DOHH2 (cell line): ENCODE measurements at regions not wholly inside any gene's neighbourhood (a gene's known extent, or its start where the extent isn't known, plus 50 kb on each side); places are given as distances from the start of the nearest gene placed in this dataset.
"Not testable (repeated sequence)": the region's sequence is repeated elsewhere in the genome, so short reads cannot be mapped to it uniquely, and the experiment has no call there.

ENCODE experiments used
- H3F3A ChIP-seq: fragments of 200-600 bp; sonication (generic), shearing (Covaris generic); 2 replicates; pipeline ENCODE4 v1.6.0; 2016; ENCODE audit warnings: antibody characterized with exemption, mild to moderate bottlenecking; ENCODE audit not compliant: control insufficient read depth, insufficient read depth
- H3K27ac ChIP-seq: fragments of 200-600 bp; sonication (generic); 2 replicates; pipeline ENCODE4 v1.5.1; 2014; ENCODE audit warnings: low read depth, mild to moderate bottlenecking, low read length, moderate library complexity
- H3K27me3 ChIP-seq: fragments of 200-600 bp; sonication (generic); 2 replicates; pipeline ENCODE4 v1.6.1; 2014; ENCODE audit warnings: mild to moderate bottlenecking, low read length, mixed read lengths; ENCODE audit not compliant: control insufficient read depth
- H3K36me3 ChIP-seq: fragments of 200-600 bp; sonication (generic); 2 replicates; pipeline ENCODE4 v1.6.1; 2014; ENCODE audit warnings: mild to moderate bottlenecking, low read length, moderate library complexity, mixed read lengths; ENCODE audit not compliant: control insufficient read depth
- H3K4me1 ChIP-seq: fragments of 200-600 bp; sonication (generic); 2 replicates; pipeline ENCODE4 v1.6.1; 2014; ENCODE audit warnings: mild to moderate bottlenecking, low read length, mixed read lengths; ENCODE audit not compliant: control insufficient read depth
- H3K4me2 ChIP-seq: fragments of 200-600 bp; sonication (generic); 2 replicates; pipeline ENCODE4 v1.6.0; 2014; ENCODE audit warnings: mild to moderate bottlenecking, low read length, moderate library complexity
- H3K4me3 ChIP-seq: fragments of 200-600 bp; sonication (generic); 2 replicates; pipeline ENCODE4 v1.5.1; 2014; ENCODE audit warnings: mild to moderate bottlenecking, low read length, mixed read lengths
- H3K79me2 ChIP-seq: fragments of 200-600 bp; sonication (generic); 2 replicates; pipeline ENCODE4 v1.6.1; 2014; ENCODE audit warnings: mild to moderate bottlenecking, low read length, mixed read lengths; ENCODE audit not compliant: control insufficient read depth
- H3K9me2 ChIP-seq: fragments of 200-600 bp; sonication (generic); replicated peaks from 2 replicates; pipeline ENCODE4 v1.6.1; 2014; ENCODE audit warnings: mild to moderate bottlenecking, low read length, mixed read lengths; ENCODE audit not compliant: control insufficient read depth
- H3K9me3 ChIP-seq: fragments of 200-600 bp; sonication (generic); 2 replicates; pipeline ENCODE4 v1.6.1; 2014; ENCODE audit warnings: antibody characterized with exemption, low read length, mixed read lengths; ENCODE audit not compliant: control insufficient read depth, insufficient read depth
- H4K20me1 ChIP-seq: fragments of 200-600 bp; sonication (generic); 2 replicates; pipeline ENCODE4 v1.6.0; 2014; ENCODE audit warnings: low read depth, mild to moderate bottlenecking, antibody characterized with exemption, low read length, moderate library complexity; ENCODE audit not compliant: control insufficient read depth, insufficient read depth
- CTCF ChIP-seq: fragments of 200-600 bp; sonication (generic); IDR thresholded peaks from one replicate; pipeline ENCODE4 v1.5.1; 2014; ENCODE audit warnings: antibody characterized with exemption, mild to moderate bottlenecking, low read depth, low read length; ENCODE audit not compliant: poor library complexity, severe bottlenecking
- EZH2phosphoT487 ChIP-seq: fragments of 200-600 bp; sonication (generic); IDR thresholded peaks from 2 replicates; pipeline ENCODE4 v1.6.1; 2017; ENCODE audit warnings: borderline replicate concordance, mild to moderate bottlenecking, antibody characterized with exemption, low read length, moderate library complexity, mixed read lengths

DNA sequence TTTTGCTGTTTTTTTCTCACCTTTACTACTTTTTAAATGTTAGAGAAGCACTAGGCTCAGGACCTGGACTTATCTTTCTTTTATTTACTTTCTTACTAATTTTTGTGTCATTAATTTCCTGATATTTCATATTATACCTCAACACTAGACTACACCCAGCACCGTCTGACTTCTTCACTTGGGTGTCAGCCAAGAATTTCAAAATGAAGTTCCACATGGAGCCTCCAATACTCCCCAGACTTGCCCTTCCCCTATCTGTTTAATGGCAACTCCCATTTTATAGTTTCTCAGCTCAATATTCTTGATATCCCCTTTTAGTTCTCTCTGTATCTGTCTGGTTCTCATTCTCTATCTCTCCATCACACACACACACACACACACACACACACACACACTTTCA, 139.3 kb downstream of the USP22 start:
- not testable (repeated sequence) for H3K9me2 ChIP-seq, H3K4me3 ChIP-seq, H3K4me2 ChIP-seq, H3F3A ChIP-seq, H3K27me3 ChIP-seq, H3K4me1 ChIP-seq, H3K27ac ChIP-seq, H4K20me1 ChIP-seq, H3K36me3 ChIP-seq, H3K9me3 ChIP-seq, H3K79me2 ChIP-seq

- peak overlapping the region; percentile 28 for H3K4me3 ChIP-seq
- H3K9me3 ChIP-seq: no peaks in the 10 kb centered on the region
- no peaks in the 10 kb centered on the region for H3F3A ChIP-seq
- no peaks in the 10 kb centered on the region for H3K4me1 ChIP-seq
- H3K27me3 ChIP-seq: no peaks in the 10 kb centered on the region
- no peaks in the 10 kb centered on the region for H3K36me3 ChIP-seq
- no peaks in the 10 kb centered on the region for H3K9me2 ChIP-seq
- H3K4me2 ChIP-seq: peak overlapping the region; percentile 44
- no peak overlapping the region for H3K27ac ChIP-seq
- TF ChIP-seq EZH2phosphoT487 (no peak), CTCF (no peak)
- H3K79me2 ChIP-seq: no peaks in the 10 kb centered on the region
- no peaks in the 10 kb centered on the region for H4K20me1 ChIP-seq
Measured at GRCh38 chr17:20908313-20909267, 134.2 kb downstream of the USP22 start.

DNA sequence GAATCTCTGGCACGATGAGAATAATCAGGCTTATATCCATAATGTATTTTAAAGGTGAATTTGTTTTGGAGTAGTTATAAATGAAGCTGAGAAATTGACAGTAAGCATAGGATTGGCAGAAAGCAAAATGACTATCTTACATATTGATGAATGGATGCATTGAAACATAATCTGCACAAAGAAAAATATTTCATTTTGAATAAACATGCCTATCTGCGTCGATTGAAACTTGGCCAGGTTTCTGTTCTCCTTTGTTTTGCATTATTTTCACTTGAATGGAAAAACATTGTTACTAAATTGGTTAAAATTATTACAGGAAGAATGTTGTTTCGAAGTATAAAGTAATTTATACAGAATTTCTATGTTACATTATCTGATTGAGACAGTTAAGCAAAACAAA, 128.2 kb downstream of the USP22 start:
- H3K4me2 ChIP-seq: no peak overlapping the region; the same call in 1 of the 2 replicates
- no peaks in the 10 kb centered on the region for H3F3A ChIP-seq
- H4K20me1 ChIP-seq: no peaks in the 10 kb centered on the region
- H3K27ac ChIP-seq: no peak overlapping the region
- H3K4me1 ChIP-seq: peaks cover 16% of the 10 kb centered on the region
- no peak overlapping the region for H3K4me3 ChIP-seq
- no peaks in the 10 kb centered on the region for H3K9me3 ChIP-seq
- H3K9me2 ChIP-seq: no peaks in the 10 kb centered on the region
- no peaks in the 10 kb centered on the region for H3K36me3 ChIP-seq
- no peaks in the 10 kb centered on the region for H3K79me2 ChIP-seq
- no peaks in the 10 kb centered on the region for H3K27me3 ChIP-seq
- TF ChIP-seq CTCF: no peak
- TF ChIP-seq EZH2phosphoT487: no peak

- Histone ChIP-seq H3K9me3 (no peaks in the 10 kb centered on the region), H3K4me2 (peak overlapping the region; percentile 41), H3K79me2 (no peaks in the 10 kb centered on the region), H3F3A (no peaks in the 10 kb centered on the region), H3K27me3 (0 out of 2 replicates have a peak, but pooled peaks cover 2% of the 10 kb centered on the region), H3K36me3 (no peaks in the 10 kb centered on the region), H3K4me3 (peak overlapping the region; percentile 50), H3K27ac (no peak overlapping the region), H3K9me2 (no peaks in the 10 kb centered on the region), H3K4me1 (peaks cover 16% of the 10 kb centered on the region), H4K20me1 (no peaks in the 10 kb centered on the region)
- TF ChIP-seq CTCF (no peak), EZH2phosphoT487 (no peak)
Measured at GRCh38 chr17:20916383-20916782, 126.4 kb downstream of the USP22 start.

DNA sequence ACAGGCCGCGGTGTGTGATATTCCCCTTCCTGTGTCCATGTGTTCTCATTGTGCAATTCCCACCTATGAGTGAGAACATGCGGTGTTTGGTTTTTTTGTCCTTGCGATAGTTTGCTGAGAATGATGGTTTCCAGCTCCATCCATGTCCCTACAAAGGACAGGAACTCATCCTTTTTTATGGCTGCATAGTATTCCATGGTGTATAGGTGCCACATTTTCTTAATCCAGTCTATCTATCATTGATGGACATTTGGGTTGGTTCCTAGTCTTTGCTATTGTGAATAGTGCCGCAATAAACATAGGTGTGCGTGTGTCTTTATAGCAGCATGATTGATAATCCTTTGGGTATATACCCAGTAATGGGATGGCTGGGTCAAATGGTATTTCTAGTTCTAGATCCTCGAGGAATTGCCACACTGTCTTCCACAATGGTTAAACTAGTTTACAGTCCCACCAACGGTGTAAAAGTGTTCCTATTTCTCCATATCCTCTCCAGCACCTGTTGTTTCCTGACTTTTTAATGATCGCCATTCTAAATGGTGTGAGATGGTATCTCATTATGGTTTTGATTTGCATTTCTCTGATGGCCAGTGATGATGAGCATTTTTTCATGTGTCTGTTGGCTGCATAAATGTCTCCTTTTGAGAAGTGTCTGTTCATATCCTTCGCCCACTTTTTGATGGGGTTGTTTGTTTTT, 125.1 kb downstream of the USP22 start:
- not testable (repeated sequence) for H3K9me2 ChIP-seq, H3K9me3 ChIP-seq, H3K27me3 ChIP-seq, H3K4me3 ChIP-seq, H3F3A ChIP-seq, H3K4me2 ChIP-seq, H4K20me1 ChIP-seq, H3K27ac ChIP-seq, H3K79me2 ChIP-seq, H3K36me3 ChIP-seq
- peaks cover 16% of the 10 kb centered on the region for H3K4me1 ChIP-seq
